ENCODE measurements at regions not wholly inside any gene's neighbourhood (a gene's known extent, or its start where the extent isn't known, plus 50 kb on each side); places are given as distances from the start of the nearest gene placed in this dataset.

DNA sequence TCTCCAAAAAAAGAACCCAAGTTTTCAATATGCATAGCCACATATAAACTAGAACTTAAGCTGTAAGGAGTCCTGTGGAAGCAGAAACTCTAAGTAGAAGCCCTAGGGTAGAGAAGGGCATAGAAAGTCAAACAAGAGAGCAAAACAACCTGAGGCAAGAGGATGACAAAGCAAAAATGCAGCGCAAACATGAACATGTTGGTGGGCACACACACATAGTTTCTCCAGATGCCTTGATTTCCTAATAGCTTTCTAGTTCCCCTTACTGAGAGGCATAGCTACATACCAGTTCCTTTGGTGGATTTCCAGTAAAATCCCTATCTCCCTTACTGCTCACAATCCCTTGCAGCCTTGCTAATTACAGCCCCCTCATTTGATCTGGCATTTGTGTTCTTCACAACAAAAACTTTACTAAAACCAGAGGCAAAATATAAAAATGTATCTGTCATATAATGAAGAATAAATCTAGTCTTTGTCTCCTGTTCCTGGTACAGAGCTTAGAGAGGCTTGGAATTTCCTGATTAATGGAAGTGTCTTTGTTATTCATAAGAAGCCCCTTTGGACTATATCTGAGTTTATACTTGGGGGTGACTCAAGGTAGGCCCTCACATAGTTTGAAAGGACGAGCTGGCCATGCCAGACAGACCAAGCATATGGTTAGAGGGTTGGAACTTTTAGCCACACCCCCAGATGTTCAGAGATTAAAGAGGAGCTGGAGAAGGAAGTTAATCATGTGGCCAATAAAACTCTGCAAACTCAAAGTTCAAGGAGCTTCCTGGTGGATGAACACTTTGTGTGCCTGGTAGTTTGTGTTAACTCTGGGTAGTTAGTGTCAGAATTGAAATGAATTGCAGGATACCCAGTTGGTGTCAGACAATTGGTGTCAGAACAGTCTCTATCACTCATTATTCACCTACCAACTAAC lies 52.7 kb upstream of the ZCCHC13 start:
- H3K27me3 ChIP-seq (replicated peaks; ENCODE audit: control insufficient read depth, insufficient read depth, low read length): no peaks in the 10 kb centered on the region
- no peaks in the 10 kb centered on the region for H3K36me3 ChIP-seq (ENCODE audit: control insufficient read depth, insufficient read depth, low read length)
- no peak overlapping the region for H3K4me3 ChIP-seq (replicated peaks; ENCODE audit: low read depth, low read length)
- TF ChIP-seq, protein P1, sequence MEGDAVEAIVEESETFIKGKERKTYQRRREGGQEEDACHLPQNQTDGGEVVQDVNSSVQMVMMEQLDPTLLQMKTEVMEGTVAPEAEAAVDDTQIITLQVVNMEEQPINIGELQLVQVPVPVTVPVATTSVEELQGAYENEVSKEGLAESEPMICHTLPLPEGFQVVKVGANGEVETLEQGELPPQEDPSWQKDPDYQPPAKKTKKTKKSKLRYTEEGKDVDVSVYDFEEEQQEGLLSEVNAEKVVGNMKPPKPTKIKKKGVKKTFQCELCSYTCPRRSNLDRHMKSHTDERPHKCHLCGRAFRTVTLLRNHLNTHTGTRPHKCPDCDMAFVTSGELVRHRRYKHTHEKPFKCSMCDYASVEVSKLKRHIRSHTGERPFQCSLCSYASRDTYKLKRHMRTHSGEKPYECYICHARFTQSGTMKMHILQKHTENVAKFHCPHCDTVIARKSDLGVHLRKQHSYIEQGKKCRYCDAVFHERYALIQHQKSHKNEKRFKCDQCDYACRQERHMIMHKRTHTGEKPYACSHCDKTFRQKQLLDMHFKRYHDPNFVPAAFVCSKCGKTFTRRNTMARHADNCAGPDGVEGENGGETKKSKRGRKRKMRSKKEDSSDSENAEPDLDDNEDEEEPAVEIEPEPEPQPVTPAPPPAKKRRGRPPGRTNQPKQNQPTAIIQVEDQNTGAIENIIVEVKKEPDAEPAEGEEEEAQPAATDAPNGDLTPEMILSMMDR (IDR thresholded peaks at IDR 0.05; ENCODE audit: insufficient read depth, low read length, poor library complexity, severe bottlenecking): no peak
- DNase-seq (ENCODE audit: extremely low read depth, insufficient read length): no peak

DNA sequence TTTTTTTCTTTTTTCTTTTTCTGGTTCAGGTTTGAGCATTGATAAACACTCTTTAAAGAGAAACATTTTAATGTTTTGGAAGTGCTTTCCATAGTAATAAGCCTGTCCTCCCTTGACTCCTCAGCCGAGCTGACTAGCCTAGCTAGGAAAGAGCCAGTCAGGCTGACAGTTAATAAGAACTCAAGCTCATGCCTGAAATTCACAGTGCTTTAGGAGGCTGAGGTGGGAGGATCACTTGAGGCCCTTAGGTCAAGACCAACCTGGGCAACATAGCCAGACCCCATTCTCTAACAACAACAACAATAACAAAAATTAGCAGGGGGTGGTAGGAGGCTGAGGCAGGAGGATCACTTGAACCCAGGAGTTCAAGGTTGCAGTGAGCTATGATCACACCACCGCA lies 53.4 kb upstream of the ZCCHC13 start:
- Histone ChIP-seq H3K36me3 (ENCODE audit: control insufficient read depth, insufficient read depth, low read length) (no peaks in the 10 kb centered on the region), H3K27me3 (replicated peaks; ENCODE audit: control insufficient read depth, insufficient read depth, low read length) (no peaks in the 10 kb centered on the region), H3K4me3 (replicated peaks; ENCODE audit: low read depth, low read length) (no peak overlapping the region)
- no peak for DNase-seq (ENCODE audit: extremely low read depth, insufficient read length)
- TF ChIP-seq, protein P1 (IDR thresholded peaks at IDR 0.05; ENCODE audit: insufficient read depth, low read length, poor library complexity, severe bottlenecking): no peak

DNA sequence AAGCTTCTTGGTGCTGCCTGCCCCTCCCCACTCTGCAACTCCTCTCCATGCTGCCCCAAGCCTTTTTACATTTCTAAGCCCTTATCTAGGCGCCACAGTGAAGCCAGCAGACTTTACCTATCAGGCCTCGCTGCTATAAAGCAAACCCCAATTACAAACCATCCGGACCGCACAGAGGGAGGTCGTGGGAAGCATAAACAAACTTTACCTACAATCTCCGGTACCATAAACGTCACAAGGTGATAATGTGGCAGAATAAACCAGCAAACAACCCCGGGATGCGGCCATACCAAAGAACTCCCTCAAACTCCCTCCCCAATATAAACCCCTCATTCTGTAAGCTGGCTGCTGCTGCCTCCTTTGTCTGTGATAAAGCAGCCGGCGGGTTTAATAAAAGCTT lies 54.0 kb upstream of the ZCCHC13 start:
- H3K36me3 ChIP-seq (ENCODE audit: control insufficient read depth, insufficient read depth, low read length): no peaks in the 10 kb centered on the region
- H3K27me3 ChIP-seq (replicated peaks; ENCODE audit: control insufficient read depth, insufficient read depth, low read length): no peaks in the 10 kb centered on the region
- TF ChIP-seq, protein P1 (IDR thresholded peaks at IDR 0.05; ENCODE audit: insufficient read depth, low read length, poor library complexity, severe bottlenecking): no peak
- H3K4me3 ChIP-seq (replicated peaks; ENCODE audit: low read depth, low read length): no peak overlapping the region
- no peak for DNase-seq (ENCODE audit: extremely low read depth, insufficient read length)

DNA sequence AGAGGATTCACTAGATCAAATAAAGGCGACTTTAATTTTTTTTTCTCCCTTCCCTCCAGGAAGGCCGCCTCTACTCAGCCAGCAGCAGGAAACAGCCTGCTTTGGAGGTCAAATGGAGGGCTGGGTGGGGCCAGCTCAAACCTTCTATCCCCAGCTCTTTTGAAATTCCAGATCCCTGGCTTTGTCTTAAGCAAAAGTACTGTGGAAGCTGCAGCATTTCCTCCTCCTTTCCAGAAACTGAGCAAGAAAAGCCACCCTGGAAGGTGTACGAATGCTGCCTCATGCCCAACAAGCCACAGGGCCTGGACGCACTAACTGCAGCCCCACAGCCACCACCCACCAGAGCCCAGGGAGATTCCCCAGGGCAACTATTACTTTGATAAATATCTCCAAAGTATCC lies 55.1 kb upstream of the ZCCHC13 start:
- no peak for DNase-seq (ENCODE audit: extremely low read depth, insufficient read length)
- no peak overlapping the region for H3K4me3 ChIP-seq (replicated peaks; ENCODE audit: low read depth, low read length)
- TF ChIP-seq, protein P1 (IDR thresholded peaks at IDR 0.05; ENCODE audit: insufficient read depth, low read length, poor library complexity, severe bottlenecking): no peak
- no peaks in the 10 kb centered on the region for H3K36me3 ChIP-seq (ENCODE audit: control insufficient read depth, insufficient read depth, low read length)
- no peaks in the 10 kb centered on the region for H3K27me3 ChIP-seq (replicated peaks; ENCODE audit: control insufficient read depth, insufficient read depth, low read length)

DNA sequence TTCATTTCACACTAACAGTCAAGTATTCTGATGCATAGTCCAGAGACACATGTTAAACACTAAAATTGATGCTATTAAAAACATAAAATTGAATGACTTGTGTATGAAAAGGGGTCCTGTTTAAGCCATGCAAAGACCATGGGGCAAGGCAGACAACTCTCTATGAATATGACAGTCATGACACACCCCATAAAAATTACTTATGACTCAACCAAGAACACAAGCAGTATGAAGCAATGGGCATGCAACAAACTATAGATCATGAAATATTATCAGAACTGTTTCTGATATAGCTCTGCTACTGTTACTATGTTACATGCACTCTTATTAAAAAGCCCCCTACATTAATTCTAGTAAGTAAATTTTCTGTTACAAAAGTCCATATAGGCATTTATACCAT lies 57.5 kb upstream of the ZCCHC13 start:
- H3K4me3 ChIP-seq (replicated peaks; ENCODE audit: low read depth, low read length): no peak overlapping the region
- no peak for DNase-seq (ENCODE audit: extremely low read depth, insufficient read length)
- H3K27me3 ChIP-seq (replicated peaks; ENCODE audit: control insufficient read depth, insufficient read depth, low read length): no peaks in the 10 kb centered on the region
- TF ChIP-seq, protein P1 (IDR thresholded peaks at IDR 0.05; ENCODE audit: insufficient read depth, low read length, poor library complexity, severe bottlenecking): no peak
- no peaks in the 10 kb centered on the region for H3K36me3 ChIP-seq (ENCODE audit: control insufficient read depth, insufficient read depth, low read length)
